ENCODE measurements at regions not wholly inside any gene's neighbourhood (a gene's known extent, or its start where the extent isn't known, plus 50 kb on each side); places are given as distances from the start of the nearest gene placed in this dataset.

GRCh38 chr11:110019675-110020074, 73.5 kb upstream of the ZC3H12C start:
- no peak for DNase-seq

- no peak for DNase-seq
Observed at GRCh38 chr11:110022548-110022947, 70.6 kb upstream of the ZC3H12C start.

- DNase-seq, result no peak
Observed at GRCh38 chr11:110023711-110024110, 69.5 kb upstream of the ZC3H12C start.

GRCh38 chr11:110026858-110027626, 66.2 kb upstream of the ZC3H12C start:
- peak in 14 of 56 donors; percentile 4 to 68 (median 10) for DNase-seq

GRCh38 chr11:110027627-110028371, 65.4 kb upstream of the ZC3H12C start:
- no peak for DNase-seq

GRCh38 chr11:110028921-110029320, 64.3 kb upstream of the ZC3H12C start:
- DNase-seq, result no peak

GRCh38 chr11:110029714-110030113, 63.5 kb upstream of the ZC3H12C start:
- DNase-seq, result no peak

GRCh38 chr11:110031171-110031570, 62.0 kb upstream of the ZC3H12C start:
- no peak for DNase-seq

- DNase-seq, result peak in 11 of 56 donors; percentile 1 to 51 (median 27)
Observed at GRCh38 chr11:110032259-110032658, 60.9 kb upstream of the ZC3H12C start.

- DNase-seq, result no peak
Observed at GRCh38 chr11:110032957-110033570, 60.1 kb upstream of the ZC3H12C start.

- DNase-seq, result no peak
Observed at GRCh38 chr11:110034806-110035205, 58.4 kb upstream of the ZC3H12C start.

- DNase-seq, result no peak
Observed at GRCh38 chr11:110035357-110035756, 57.8 kb upstream of the ZC3H12C start.

- DNase-seq, result no peak
Observed at GRCh38 chr11:110038201-110038600, 55.0 kb upstream of the ZC3H12C start.
